H1 (cell line): ENCODE measurements at regions not wholly inside any gene's neighbourhood (a gene's known extent, or its start where the extent isn't known, plus 50 kb on each side); places are given as distances from the start of the nearest gene placed in this dataset.

Experiments
- ATF3 ChIP-seq: IDR thresholded peaks from 2 replicates; pipeline ENCODE4 v1.6.1; 2011; ENCODE audit warnings: low read depth, mild to moderate bottlenecking, low read length; ENCODE audit not compliant: insufficient read depth
- CEBPB ChIP-seq: IDR thresholded peaks from 2 replicates; pipeline ENCODE4 v1.6.1; 2012; ENCODE audit warnings: low read depth, low read length
- CTCF ChIP-seq, 3 experiments: IDR thresholded peaks; 1 replicate in 2 of 3; 2 replicates in 1 of 3; pipeline versions ENCODE4 v1.5.1 to v1.6.1; 2011; ENCODE audit warnings: low read length in 3 of 3, mild to moderate bottlenecking in 3 of 3, inconsistent platforms in 2 of 3, low read depth in 1 of 3, moderate library complexity in 1 of 3; ENCODE audit not compliant: insufficient read depth in 1 of 3; ENCODE audit errors: control extremely low read depth in 1 of 3
- E2F6 ChIP-seq: IDR thresholded peaks from 2 replicates; pipeline ENCODE4 v1.6.1; 2012; ENCODE audit warnings: inconsistent platforms
- JUN ChIP-seq: IDR thresholded peaks from 2 replicates; pipeline ENCODE4 v1.6.1; 2011; ENCODE audit warnings: low read depth, mild to moderate bottlenecking, improper control_type of control experiment, low read length
- POLR2A ChIP-seq, 2 experiments: IDR thresholded peaks; 1 replicate in 1 of 2; 2 replicates in 1 of 2; pipeline ENCODE4 v1.6.1; 2011; ENCODE audit warnings: low read depth in 2 of 2, low read length in 2 of 2, mild to moderate bottlenecking in 2 of 2; ENCODE audit errors: control extremely low read depth in 1 of 2
- POLR2AphosphoS5 ChIP-seq: IDR thresholded peaks from 2 replicates; pipeline ENCODE4 v1.6.1; 2011; ENCODE audit warnings: low read depth, low read length
- TAF1 ChIP-seq: IDR thresholded peaks from 2 replicates; pipeline ENCODE4 v1.6.1; 2011; ENCODE audit warnings: mild to moderate bottlenecking, low read depth, low read length

GRCh38 chr20:55586610-55587009 is 418.7 kb downstream of the CBLN4 start:
- no peak for TF ChIP-seq CTCF (IDR thresholded peaks at IDR 0.05; ENCODE audit: control extremely low read depth in 1 of 3, insufficient read depth in 1 of 3, low read depth in 1 of 3, low read length in 3 of 3)
- no peak for TF ChIP-seq ATF3
- no peak for TF ChIP-seq JUN
- TF ChIP-seq CEBPB: no peak
- TF ChIP-seq POLR2A (IDR thresholded peaks at IDR 0.05; ENCODE audit: control extremely low read depth in 1 of 2, low read depth in 2 of 2, low read length in 2 of 2): no peak
- no peak for TF ChIP-seq E2F6
- no peak for TF ChIP-seq TAF1
- TF ChIP-seq POLR2AphosphoS5: no peak
